Astrocyte (in vitro differentiated cells and primary cell): ENCODE measurements at regions not wholly inside any gene's neighbourhood (a gene's known extent, or its start where the extent isn't known, plus 50 kb on each side); places are given as distances from the start of the nearest gene placed in this dataset.

Experiments used
- DNase-seq: peaks from one replicate; pipeline ENCODE4 v3.0.0-alpha.2; 2010; ENCODE audit warnings: low read depth
- FAIRE-seq: peaks from 2 replicates; lab custom pipeline; 2011; peaks lifted over from hg19 to GRCh38; lab: Jason Lieb, UNC
- H2AFZ ChIP-seq: 2 replicates; pipeline ENCODE4 v1.6.0; 2012; ENCODE audit warnings: low read depth, low read length, inconsistent platforms
- H3K27ac ChIP-seq: 2 replicates; pipeline ENCODE4 v1.5.1; 2011; ENCODE audit warnings: low read depth, low read length, inconsistent platforms
- H3K27me3 ChIP-seq: 2 replicates; pipeline ENCODE4 v1.6.0; 2011; ENCODE audit warnings: low read length, inconsistent platforms; ENCODE audit not compliant: insufficient read depth
- H3K36me3 ChIP-seq: 2 replicates; pipeline ENCODE4 v1.5.1; 2011; ENCODE audit warnings: low read length, inconsistent platforms; ENCODE audit not compliant: insufficient read depth
- H3K4me1 ChIP-seq: 2 replicates; pipeline ENCODE4 v1.5.1; 2011; ENCODE audit warnings: low read length, inconsistent platforms; ENCODE audit not compliant: insufficient read depth
- H3K4me2 ChIP-seq: 2 replicates; pipeline ENCODE4 v1.6.0; 2012; ENCODE audit warnings: low read length, inconsistent platforms
- H3K4me3 ChIP-seq: 2 replicates; pipeline ENCODE4 v1.5.1; 2011; ENCODE audit warnings: low read depth, mild to moderate bottlenecking, low read length, inconsistent platforms; ENCODE audit not compliant: insufficient read depth
- H3K79me2 ChIP-seq: 2 replicates; pipeline ENCODE4 v1.6.0; 2012; ENCODE audit warnings: mild to moderate bottlenecking, low read length, inconsistent platforms; ENCODE audit not compliant: insufficient read depth
- H3K9ac ChIP-seq: 2 replicates; pipeline ENCODE4 v1.6.0; 2012; ENCODE audit warnings: mild to moderate bottlenecking, low read length, inconsistent platforms
- H3K9me3 ChIP-seq: 2 replicates; pipeline ENCODE4 v1.5.1; 2012; ENCODE audit warnings: low read depth, mild to moderate bottlenecking, low read length, inconsistent platforms; ENCODE audit not compliant: insufficient read depth
- H4K20me1 ChIP-seq: 2 replicates; pipeline ENCODE4 v1.6.0; 2012; ENCODE audit warnings: low read length, inconsistent platforms; ENCODE audit not compliant: insufficient read depth
- H3K27ac Mint-ChIP-seq: one replicate; pipeline ENCODE4 v1.8.0; 2021; ENCODE audit warnings: mild to moderate bottlenecking, mixed read lengths; ENCODE audit not compliant: unreplicated experiment
- H3K27me3 Mint-ChIP-seq: one replicate; pipeline ENCODE4 v1.8.0; 2021; ENCODE audit warnings: low read depth, mixed read lengths; ENCODE audit not compliant: unreplicated experiment
- H3K36me3 Mint-ChIP-seq: one replicate; pipeline ENCODE4 v1.8.0; 2021; ENCODE audit warnings: low read depth, mixed read lengths; ENCODE audit not compliant: unreplicated experiment
- H3K4me1 Mint-ChIP-seq: one replicate; pipeline ENCODE4 v1.8.0; 2021; ENCODE audit warnings: low read depth, mixed read lengths; ENCODE audit not compliant: unreplicated experiment
- H3K4me3 Mint-ChIP-seq: one replicate; pipeline ENCODE4 v1.8.0; 2021; ENCODE audit warnings: mild to moderate bottlenecking, moderate library complexity, mixed read lengths; ENCODE audit not compliant: unreplicated experiment
- H3K9me3 Mint-ChIP-seq: one replicate; pipeline ENCODE4 v1.8.0; 2021; ENCODE audit warnings: mild to moderate bottlenecking, mixed read lengths; ENCODE audit not compliant: unreplicated experiment
- EZH2 ChIP-seq: IDR thresholded peaks from 2 replicates; pipeline ENCODE4 v1.6.1; 2012; ENCODE audit warnings: mild to moderate bottlenecking, low read length, inconsistent platforms; ENCODE audit not compliant: insufficient read depth
- TF ChIP-seq, protein P1 (sequence below): IDR thresholded peaks from 2 replicates; pipeline ENCODE4 v1.5.1; 2011; ENCODE audit warnings: low read depth, mild to moderate bottlenecking, inconsistent platforms, low read length, moderate library complexity; ENCODE audit not compliant: insufficient read depth

DNA sequence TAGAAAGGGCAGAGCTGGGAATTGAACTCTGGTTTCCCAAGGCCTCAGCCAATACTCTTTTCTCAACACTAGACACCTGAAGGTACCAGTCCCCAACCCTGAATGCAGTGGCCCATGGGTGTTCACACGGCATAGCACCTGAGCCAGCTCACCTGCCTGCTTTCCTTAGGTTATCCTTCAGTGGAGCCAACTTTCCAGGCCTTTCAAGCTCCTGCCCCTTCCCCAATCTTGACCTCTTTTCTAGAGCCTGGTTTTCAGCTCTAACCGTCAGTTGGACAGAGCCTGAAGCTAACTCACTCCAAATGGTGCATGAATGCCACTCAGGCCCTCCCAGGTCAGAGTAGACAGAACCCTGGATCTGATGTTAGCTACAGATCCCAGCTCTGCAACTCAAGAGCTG lies 66.1 kb upstream of the ITGA11 start:
- H4K20me1 ChIP-seq = no peaks in the 10 kb centered on the region
- no peak overlapping the region for H3K4me3 Mint-ChIP-seq
- peaks cover 28% of the 10 kb centered on the region for H3K4me1 ChIP-seq
- no peaks in the 10 kb centered on the region for H3K36me3 Mint-ChIP-seq
- H2AFZ ChIP-seq = no peak overlapping the region
- peak overlapping the region; percentile 7 for H3K27ac ChIP-seq
- no peaks in the 10 kb centered on the region for H3K27me3 Mint-ChIP-seq
- H3K4me3 ChIP-seq = no peak overlapping the region
- no peaks in the 10 kb centered on the region for H3K79me2 ChIP-seq
- TF ChIP-seq, protein P1, sequence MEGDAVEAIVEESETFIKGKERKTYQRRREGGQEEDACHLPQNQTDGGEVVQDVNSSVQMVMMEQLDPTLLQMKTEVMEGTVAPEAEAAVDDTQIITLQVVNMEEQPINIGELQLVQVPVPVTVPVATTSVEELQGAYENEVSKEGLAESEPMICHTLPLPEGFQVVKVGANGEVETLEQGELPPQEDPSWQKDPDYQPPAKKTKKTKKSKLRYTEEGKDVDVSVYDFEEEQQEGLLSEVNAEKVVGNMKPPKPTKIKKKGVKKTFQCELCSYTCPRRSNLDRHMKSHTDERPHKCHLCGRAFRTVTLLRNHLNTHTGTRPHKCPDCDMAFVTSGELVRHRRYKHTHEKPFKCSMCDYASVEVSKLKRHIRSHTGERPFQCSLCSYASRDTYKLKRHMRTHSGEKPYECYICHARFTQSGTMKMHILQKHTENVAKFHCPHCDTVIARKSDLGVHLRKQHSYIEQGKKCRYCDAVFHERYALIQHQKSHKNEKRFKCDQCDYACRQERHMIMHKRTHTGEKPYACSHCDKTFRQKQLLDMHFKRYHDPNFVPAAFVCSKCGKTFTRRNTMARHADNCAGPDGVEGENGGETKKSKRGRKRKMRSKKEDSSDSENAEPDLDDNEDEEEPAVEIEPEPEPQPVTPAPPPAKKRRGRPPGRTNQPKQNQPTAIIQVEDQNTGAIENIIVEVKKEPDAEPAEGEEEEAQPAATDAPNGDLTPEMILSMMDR = no peak
- TF ChIP-seq EZH2 = no peak
- H3K9ac ChIP-seq = no peak overlapping the region
- no peak for DNase-seq
- H3K4me2 ChIP-seq = no peak overlapping the region
- FAIRE-seq = no peak
- peak overlapping the region; percentile 96 for H3K27ac Mint-ChIP-seq
- no peaks in the 10 kb centered on the region for H3K36me3 ChIP-seq
- peaks cover 5% of the 10 kb centered on the region for H3K9me3 Mint-ChIP-seq
- H3K27me3 ChIP-seq = no peaks in the 10 kb centered on the region
- peaks cover 44% of the 10 kb centered on the region for H3K4me1 Mint-ChIP-seq
- H3K9me3 ChIP-seq = no peaks in the 10 kb centered on the region

DNA sequence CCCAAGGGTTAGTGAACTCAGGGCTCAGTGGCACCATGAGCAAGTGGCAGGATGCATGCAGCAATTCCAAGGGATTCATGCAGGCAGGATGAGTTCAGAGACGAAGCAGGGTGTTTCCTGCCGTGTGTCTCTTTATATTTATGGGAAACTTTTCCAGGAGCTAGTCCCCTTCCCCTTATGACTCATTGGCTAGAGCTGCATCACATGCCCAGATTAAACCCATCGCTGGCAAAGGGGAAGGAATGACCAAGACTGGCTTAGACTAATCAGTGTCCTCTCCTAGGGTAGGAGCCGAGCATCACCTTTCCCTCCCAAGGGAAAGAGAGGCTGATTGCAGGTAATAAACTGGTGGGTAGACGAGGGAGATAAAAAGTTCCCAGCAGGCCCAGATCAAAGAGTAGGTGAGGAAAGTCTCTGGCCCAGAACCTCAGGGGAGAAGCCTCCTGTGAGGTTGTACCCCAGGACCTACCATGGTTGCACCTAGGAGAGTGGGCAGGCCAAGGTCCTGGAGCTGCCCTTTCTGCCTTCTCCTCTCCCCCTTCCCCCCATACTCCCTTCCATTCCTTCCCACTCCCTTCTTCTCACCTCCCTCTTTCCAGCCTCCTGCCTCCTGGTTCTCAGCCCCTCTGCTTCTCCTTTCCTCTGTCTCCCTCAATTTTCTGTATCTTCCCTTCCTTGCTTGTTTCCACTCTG lies 67.8 kb upstream of the ITGA11 start:
- H3K4me2 ChIP-seq = no peak overlapping the region
- Mint-ChIP-seq H3K27me3 (peaks cover 3% of the 10 kb centered on the region), H3K27ac (peak overlapping the region; percentile 78), H3K36me3 (peaks cover 3% of the 10 kb centered on the region), H3K9me3 (peaks cover 3% of the 10 kb centered on the region), H3K4me3 (no peak overlapping the region), H3K4me1 (peaks cover 35% of the 10 kb centered on the region)
- H3K4me1 ChIP-seq = peaks cover 33% of the 10 kb centered on the region
- DNase-seq (no peak), FAIRE-seq (no peak)
- no peak overlapping the region for H3K9ac ChIP-seq
- H3K9me3 ChIP-seq = no peaks in the 10 kb centered on the region
- H3K27me3 ChIP-seq = no peaks in the 10 kb centered on the region
- no peaks in the 10 kb centered on the region for H4K20me1 ChIP-seq
- H3K79me2 ChIP-seq = no peaks in the 10 kb centered on the region
- H3K27ac ChIP-seq = no peak overlapping the region
- H3K4me3 ChIP-seq = no peak overlapping the region
- no peak for TF ChIP-seq EZH2
- TF ChIP-seq, protein P1 = no peak
- no peaks in the 10 kb centered on the region for H3K36me3 ChIP-seq
- H2AFZ ChIP-seq = no peak overlapping the region
